AG04450 (cell line): ENCODE measurements at regions not wholly inside any gene's neighbourhood (a gene's known extent, or its start where the extent isn't known, plus 50 kb on each side); places are given as distances from the start of the nearest gene placed in this dataset.

ENCODE experiments used
- CTCF ChIA-PET: fragments of 300-600, 350-600 bp; formaldehyde crosslinking; extraction: SDS; loops from one replicate; lab custom pipeline; 2022; ENCODE audit warnings: antibody characterized with exemption, inconsistent platforms; lab: Charles Lee
- POLR2A ChIA-PET: fragments of 350-600 bp; formaldehyde crosslinking; extraction: SDS; loops from one replicate; lab custom pipeline; 2021; ENCODE audit warnings: antibody characterized with exemption, inconsistent platforms; lab: Yijun Ruan, JAX
- DNase-seq: peaks from one replicate; pipeline ENCODE4 v3.0.0-alpha.2; 2011; ENCODE audit warnings: low read depth, low spot score
- H3K27ac ChIP-seq: one replicate; pipeline ENCODE4 v1.5.1; 2012; ENCODE audit warnings: low read depth, low read length, control low read depth
- H3K27me3 ChIP-seq: one replicate; pipeline ENCODE4 v1.6.0; 2012; ENCODE audit warnings: low read length; ENCODE audit not compliant: control insufficient read depth, insufficient read depth
- H3K4me3 ChIP-seq: 2 replicates; pipeline ENCODE4 v1.5.1; 2011; ENCODE audit warnings: mild to moderate bottlenecking, low read depth, low read length, control low read depth
- H3K9me3 ChIP-seq: 2 replicates; pipeline ENCODE4 v1.5.1; 2012; ENCODE audit warnings: low read length; ENCODE audit not compliant: control insufficient read depth, insufficient read depth
- TF ChIP-seq, protein P1 (sequence below): IDR thresholded peaks from 2 replicates; pipeline ENCODE4 v1.5.1; 2011; ENCODE audit warnings: low read depth, low read length, control low read depth, inconsistent platforms

DNA sequence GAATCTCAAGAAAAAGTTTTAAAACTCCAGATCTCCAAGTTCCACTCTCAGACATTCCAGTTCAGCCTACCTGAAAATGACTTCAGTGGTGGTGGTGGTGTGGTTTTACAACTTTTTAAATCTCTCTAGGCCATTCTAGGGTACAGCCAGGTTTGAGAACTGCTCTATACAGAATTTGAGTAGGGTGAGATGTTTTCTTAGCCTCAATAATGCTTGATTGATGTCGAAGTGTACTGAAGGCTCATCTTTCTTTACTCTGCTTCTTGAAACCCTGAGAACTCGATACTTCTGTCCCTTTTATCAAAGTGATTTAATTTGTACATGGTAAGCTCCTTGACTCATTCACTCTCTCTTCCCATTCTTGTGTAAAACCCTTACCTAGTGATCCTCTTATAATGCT lies 143.8 kb downstream of the FAM124B start:
- TF ChIP-seq, protein P1, sequence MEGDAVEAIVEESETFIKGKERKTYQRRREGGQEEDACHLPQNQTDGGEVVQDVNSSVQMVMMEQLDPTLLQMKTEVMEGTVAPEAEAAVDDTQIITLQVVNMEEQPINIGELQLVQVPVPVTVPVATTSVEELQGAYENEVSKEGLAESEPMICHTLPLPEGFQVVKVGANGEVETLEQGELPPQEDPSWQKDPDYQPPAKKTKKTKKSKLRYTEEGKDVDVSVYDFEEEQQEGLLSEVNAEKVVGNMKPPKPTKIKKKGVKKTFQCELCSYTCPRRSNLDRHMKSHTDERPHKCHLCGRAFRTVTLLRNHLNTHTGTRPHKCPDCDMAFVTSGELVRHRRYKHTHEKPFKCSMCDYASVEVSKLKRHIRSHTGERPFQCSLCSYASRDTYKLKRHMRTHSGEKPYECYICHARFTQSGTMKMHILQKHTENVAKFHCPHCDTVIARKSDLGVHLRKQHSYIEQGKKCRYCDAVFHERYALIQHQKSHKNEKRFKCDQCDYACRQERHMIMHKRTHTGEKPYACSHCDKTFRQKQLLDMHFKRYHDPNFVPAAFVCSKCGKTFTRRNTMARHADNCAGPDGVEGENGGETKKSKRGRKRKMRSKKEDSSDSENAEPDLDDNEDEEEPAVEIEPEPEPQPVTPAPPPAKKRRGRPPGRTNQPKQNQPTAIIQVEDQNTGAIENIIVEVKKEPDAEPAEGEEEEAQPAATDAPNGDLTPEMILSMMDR: no peak
- no peak overlapping the region for H3K27ac ChIP-seq
- DNase-seq: no peak
- H3K4me3 ChIP-seq: no peak overlapping the region
- ChIA-PET CTCF (interaction anchor here (1.2 to 1.4 kb wide), 2 partner anchors 265 kb away, joined by 4 to 7 read pairs; no protein-coding TSS in a partner anchor), POLR2A (no interaction called here)
- no peaks in the 10 kb centered on the region for H3K27me3 ChIP-seq
- H3K9me3 ChIP-seq: no peaks in the 10 kb centered on the region

- TF ChIP-seq, protein P1: no peak
- CTCF ChIA-PET: interaction anchor here (0.9 to 1.4 kb wide), 2 partner anchors 27 to 264 kb away, joined by 3 to 7 read pairs; no protein-coding TSS in a partner anchor
- H3K9me3 ChIP-seq: no peaks in the 10 kb centered on the region
- H3K4me3 ChIP-seq: no peak overlapping the region
- H3K27me3 ChIP-seq: no peaks in the 10 kb centered on the region
- H3K27ac ChIP-seq: no peak overlapping the region
- DNase-seq: no peak
- POLR2A ChIA-PET: no interaction called here
These were observed 144.8 kb downstream of the FAM124B start for GRCh38 chr2:224257156-224257555.

DNA sequence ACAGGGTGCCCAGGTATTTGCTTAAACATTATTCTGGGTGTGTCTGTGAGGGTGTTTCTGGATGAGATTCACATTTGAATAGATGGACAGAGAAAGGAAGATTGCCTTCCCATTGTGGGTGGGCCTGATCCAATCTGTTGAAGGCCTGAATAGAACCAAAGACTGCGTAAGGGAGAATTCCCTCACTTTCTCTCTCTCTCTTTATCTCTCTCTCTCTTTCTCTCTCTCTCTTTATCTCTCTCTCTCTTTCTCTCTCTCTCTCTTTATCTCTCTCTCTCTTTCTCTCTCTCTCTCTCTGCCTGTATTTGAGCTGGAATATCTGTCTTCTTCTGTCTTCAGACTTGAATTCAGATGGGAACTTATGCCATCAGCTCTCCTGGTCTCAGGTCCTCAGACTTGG lies 148.4 kb downstream of the FAM124B start:
- CTCF ChIA-PET: no interaction called here
- TF ChIP-seq, protein P1: no peak
- DNase-seq: no peak
- H3K27ac ChIP-seq: no peak overlapping the region
- no peaks in the 10 kb centered on the region for H3K9me3 ChIP-seq
- POLR2A ChIA-PET: no interaction called here
- H3K4me3 ChIP-seq: no peak overlapping the region
- H3K27me3 ChIP-seq: no peaks in the 10 kb centered on the region

- Histone ChIP-seq H3K27me3 (no peaks in the 10 kb centered on the region), H3K9me3 (no peaks in the 10 kb centered on the region), H3K27ac (no peak overlapping the region), H3K4me3 (no peak overlapping the region)
- ChIA-PET CTCF (no interaction called here), POLR2A (interaction anchor here (1.0 kb wide), 1 partner anchor 14 kb away, joined by 5 read pairs; no protein-coding TSS in a partner anchor)
- peak; percentile 16 for DNase-seq
- TF ChIP-seq, protein P1: no peak
These were observed 149.3 kb downstream of the FAM124B start for GRCh38 chr2:224252631-224253030.

DNA sequence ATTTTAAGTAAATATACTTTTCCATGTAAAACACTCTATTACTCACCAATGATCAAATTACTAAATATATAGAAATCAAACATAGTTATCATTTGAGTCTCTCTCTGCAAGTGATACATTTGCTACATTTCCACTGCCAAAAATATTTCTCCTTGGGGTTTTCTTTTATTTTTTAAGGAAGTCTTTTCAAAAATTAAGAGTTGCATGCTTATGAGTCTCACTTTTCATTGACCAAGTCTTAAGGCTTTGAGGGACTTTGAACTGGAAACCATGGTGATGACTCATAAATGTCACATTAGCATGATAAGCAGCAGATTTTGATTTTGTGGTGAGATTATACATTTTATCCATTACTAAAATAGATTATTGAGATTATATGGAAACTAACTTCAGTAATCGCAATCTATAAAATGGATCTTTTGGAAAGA lies 152.9 kb downstream of the FAM124B start:
- H3K27ac ChIP-seq: no peak overlapping the region
- no peak for DNase-seq
- ChIA-PET POLR2A (no interaction called here), CTCF (no interaction called here)
- no peaks in the 10 kb centered on the region for H3K27me3 ChIP-seq
- H3K9me3 ChIP-seq: no peaks in the 10 kb centered on the region
- TF ChIP-seq, protein P1: no peak
- no peak overlapping the region for H3K4me3 ChIP-seq
